OCI-LY1 (cell line): ENCODE measurements at regions not wholly inside any gene's neighbourhood (a gene's known extent, or its start where the extent isn't known, plus 50 kb on each side); places are given as distances from the start of the nearest gene placed in this dataset.

Experiments used
- EZH2 ChIP-seq: fragments of 200-600 bp; sonication (generic), shearing (Covaris generic); IDR thresholded peaks from 2 replicates; pipeline ENCODE4 v1.8.0; 2017; ENCODE audit warnings: borderline replicate concordance, mixed run types, mild to moderate bottlenecking, antibody characterized with exemption, low read length, moderate library complexity, mixed read lengths
- TF ChIP-seq, protein P1 (sequence below): fragments of 200-600 bp; sonication (generic), shearing (Covaris generic); IDR thresholded peaks from 2 replicates; pipeline ENCODE4 v1.5.1; 2017; ENCODE audit warnings: mild to moderate bottlenecking, antibody characterized with exemption, low read length, moderate library complexity, mixed read lengths

- TF ChIP-seq, protein P1, sequence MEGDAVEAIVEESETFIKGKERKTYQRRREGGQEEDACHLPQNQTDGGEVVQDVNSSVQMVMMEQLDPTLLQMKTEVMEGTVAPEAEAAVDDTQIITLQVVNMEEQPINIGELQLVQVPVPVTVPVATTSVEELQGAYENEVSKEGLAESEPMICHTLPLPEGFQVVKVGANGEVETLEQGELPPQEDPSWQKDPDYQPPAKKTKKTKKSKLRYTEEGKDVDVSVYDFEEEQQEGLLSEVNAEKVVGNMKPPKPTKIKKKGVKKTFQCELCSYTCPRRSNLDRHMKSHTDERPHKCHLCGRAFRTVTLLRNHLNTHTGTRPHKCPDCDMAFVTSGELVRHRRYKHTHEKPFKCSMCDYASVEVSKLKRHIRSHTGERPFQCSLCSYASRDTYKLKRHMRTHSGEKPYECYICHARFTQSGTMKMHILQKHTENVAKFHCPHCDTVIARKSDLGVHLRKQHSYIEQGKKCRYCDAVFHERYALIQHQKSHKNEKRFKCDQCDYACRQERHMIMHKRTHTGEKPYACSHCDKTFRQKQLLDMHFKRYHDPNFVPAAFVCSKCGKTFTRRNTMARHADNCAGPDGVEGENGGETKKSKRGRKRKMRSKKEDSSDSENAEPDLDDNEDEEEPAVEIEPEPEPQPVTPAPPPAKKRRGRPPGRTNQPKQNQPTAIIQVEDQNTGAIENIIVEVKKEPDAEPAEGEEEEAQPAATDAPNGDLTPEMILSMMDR: no peak
- no peak for TF ChIP-seq EZH2
Observed at GRCh38 chr12:90489141-90489540, 465.8 kb downstream of the CCER1 start.
